ENCODE measurements at regions not wholly inside any gene's neighbourhood (a gene's known extent, or its start where the extent isn't known, plus 50 kb on each side); places are given as distances from the start of the nearest gene placed in this dataset.

DNA sequence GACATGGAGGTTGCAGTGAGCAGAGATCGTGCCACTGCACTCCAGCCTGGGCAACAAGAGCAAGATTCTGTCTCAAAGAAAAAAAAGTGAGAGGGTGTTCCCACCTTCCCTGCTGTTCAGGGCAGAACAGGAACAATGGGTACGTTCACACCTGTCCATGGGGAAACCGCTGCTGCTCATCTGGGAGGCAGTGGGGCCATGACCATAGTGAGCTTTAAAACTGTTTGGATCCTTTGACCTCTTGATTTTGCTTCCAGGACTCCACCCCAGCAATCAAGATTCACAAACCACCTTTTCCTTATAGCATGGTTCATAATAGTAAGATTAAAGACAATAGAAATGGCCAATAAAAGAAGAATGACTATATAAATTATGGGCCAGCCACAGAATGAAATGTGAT is 209.2 kb downstream of the ARL4C start:
- no peak overlapping the region for H3K9ac ChIP-seq (ENCODE audit: low read length)
- H3K27ac ChIP-seq (ENCODE audit: low read depth, low read length, poor library complexity, severe bottlenecking), result no peak overlapping the region
- H3K36me3 ChIP-seq (ENCODE audit: insufficient read depth, low read length), result no peaks in the 10 kb centered on the region
- no peaks in the 10 kb centered on the region for H3K79me2 ChIP-seq (ENCODE audit: insufficient read depth, low read length)
- H3K4me2 ChIP-seq (ENCODE audit: low read length), result no peak overlapping the region
- peaks cover 36% of the 10 kb centered on the region for H3K4me1 ChIP-seq (ENCODE audit: insufficient read depth, low read length, severe bottlenecking)
- H3K9me2 ChIP-seq (ENCODE audit: low read depth, low read length), result no peaks in the 10 kb centered on the region
- H3F3A ChIP-seq (ENCODE audit: insufficient read depth, low read length), result no peaks in the 10 kb centered on the region
- H2AFZ ChIP-seq (ENCODE audit: low read length), result no peak overlapping the region
- no peaks in the 10 kb centered on the region for H3K9me3 ChIP-seq (ENCODE audit: low read length)
- no peaks in the 10 kb centered on the region for H4K20me1 ChIP-seq (ENCODE audit: insufficient read depth, low read length)
- no peaks in the 10 kb centered on the region for H3K27me3 ChIP-seq (ENCODE audit: insufficient read depth, low read length)
- no peak overlapping the region for H3K4me3 ChIP-seq (ENCODE audit: low read depth, low read length, poor library complexity, severe bottlenecking)
- TF ChIP-seq EZH2 (IDR thresholded peaks at IDR 0.05; ENCODE audit: borderline replicate concordance, low read length), result no peak
- TF ChIP-seq, protein P1, sequence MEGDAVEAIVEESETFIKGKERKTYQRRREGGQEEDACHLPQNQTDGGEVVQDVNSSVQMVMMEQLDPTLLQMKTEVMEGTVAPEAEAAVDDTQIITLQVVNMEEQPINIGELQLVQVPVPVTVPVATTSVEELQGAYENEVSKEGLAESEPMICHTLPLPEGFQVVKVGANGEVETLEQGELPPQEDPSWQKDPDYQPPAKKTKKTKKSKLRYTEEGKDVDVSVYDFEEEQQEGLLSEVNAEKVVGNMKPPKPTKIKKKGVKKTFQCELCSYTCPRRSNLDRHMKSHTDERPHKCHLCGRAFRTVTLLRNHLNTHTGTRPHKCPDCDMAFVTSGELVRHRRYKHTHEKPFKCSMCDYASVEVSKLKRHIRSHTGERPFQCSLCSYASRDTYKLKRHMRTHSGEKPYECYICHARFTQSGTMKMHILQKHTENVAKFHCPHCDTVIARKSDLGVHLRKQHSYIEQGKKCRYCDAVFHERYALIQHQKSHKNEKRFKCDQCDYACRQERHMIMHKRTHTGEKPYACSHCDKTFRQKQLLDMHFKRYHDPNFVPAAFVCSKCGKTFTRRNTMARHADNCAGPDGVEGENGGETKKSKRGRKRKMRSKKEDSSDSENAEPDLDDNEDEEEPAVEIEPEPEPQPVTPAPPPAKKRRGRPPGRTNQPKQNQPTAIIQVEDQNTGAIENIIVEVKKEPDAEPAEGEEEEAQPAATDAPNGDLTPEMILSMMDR (IDR thresholded peaks at IDR 0.05; ENCODE audit: low read length), result no peak

DNA sequence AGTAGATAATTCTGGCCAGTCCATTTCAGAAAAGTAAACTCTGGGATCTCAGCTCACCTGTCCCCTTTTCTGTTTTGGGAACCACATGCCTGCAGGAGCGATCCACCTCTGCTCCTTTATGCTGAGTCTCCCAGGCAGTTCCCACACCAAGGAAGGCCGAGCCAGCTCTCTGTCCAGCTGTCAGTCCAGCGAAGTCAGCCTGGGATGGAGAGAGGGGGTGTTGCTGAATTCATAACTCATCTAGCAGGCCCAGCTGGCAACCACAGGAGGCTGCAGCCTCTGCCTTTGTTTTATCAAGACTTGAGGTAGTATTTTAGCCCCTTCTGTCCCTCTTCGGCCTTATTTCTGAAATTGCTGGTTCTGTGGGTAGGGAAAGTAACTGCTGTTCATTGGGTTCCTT is 209.9 kb downstream of the ARL4C start:
- Histone ChIP-seq H3K4me3 (ENCODE audit: low read depth, low read length, poor library complexity, severe bottlenecking) (no peak overlapping the region), H3K27ac (ENCODE audit: low read depth, low read length, poor library complexity, severe bottlenecking) (no peak overlapping the region), H2AFZ (ENCODE audit: low read length) (no peak overlapping the region), H3K9ac (ENCODE audit: low read length) (no peak overlapping the region), H3K9me2 (ENCODE audit: low read depth, low read length) (no peaks in the 10 kb centered on the region), H3K79me2 (ENCODE audit: insufficient read depth, low read length) (no peaks in the 10 kb centered on the region), H3K27me3 (ENCODE audit: insufficient read depth, low read length) (no peaks in the 10 kb centered on the region), H3K36me3 (ENCODE audit: insufficient read depth, low read length) (no peaks in the 10 kb centered on the region), H3F3A (ENCODE audit: insufficient read depth, low read length) (no peaks in the 10 kb centered on the region), H3K4me2 (ENCODE audit: low read length) (no peak overlapping the region), H4K20me1 (ENCODE audit: insufficient read depth, low read length) (no peaks in the 10 kb centered on the region), H3K4me1 (ENCODE audit: insufficient read depth, low read length, severe bottlenecking) (peaks cover 29% of the 10 kb centered on the region), H3K9me3 (ENCODE audit: low read length) (no peaks in the 10 kb centered on the region)
- TF ChIP-seq, protein P1 (IDR thresholded peaks at IDR 0.05; ENCODE audit: low read length), result no peak
- no peak for TF ChIP-seq EZH2 (IDR thresholded peaks at IDR 0.05; ENCODE audit: borderline replicate concordance, low read length)

DNA sequence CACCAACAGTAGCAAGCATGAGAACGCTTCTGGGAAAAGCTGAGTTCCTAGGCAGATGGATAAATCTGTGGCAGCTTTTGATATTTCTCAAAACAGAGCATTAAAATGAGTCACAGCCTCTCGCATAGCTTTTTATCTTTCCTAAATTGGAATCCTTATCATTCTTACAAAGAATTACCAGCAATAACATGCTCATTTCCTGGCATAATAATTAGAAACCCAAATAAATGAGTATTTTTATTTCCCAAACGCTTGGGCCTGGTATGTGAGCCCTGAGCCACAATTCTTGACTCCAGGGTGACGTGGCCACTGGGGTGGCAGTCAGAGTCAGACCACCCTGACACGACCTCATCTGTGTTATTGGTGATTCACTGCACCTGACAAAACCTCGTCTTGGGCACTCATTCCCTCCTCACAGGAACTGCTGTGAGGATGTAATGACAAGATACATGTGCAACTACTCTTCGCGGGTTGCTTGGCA is 210.7 kb downstream of the ARL4C start:
- Histone ChIP-seq H2AFZ (ENCODE audit: low read length) (no peak overlapping the region), H3K27ac (ENCODE audit: low read depth, low read length, poor library complexity, severe bottlenecking) (no peak overlapping the region), H3K9me3 (ENCODE audit: low read length) (no peaks in the 10 kb centered on the region), H4K20me1 (ENCODE audit: insufficient read depth, low read length) (no peaks in the 10 kb centered on the region), H3K27me3 (ENCODE audit: insufficient read depth, low read length) (no peaks in the 10 kb centered on the region), H3K4me2 (ENCODE audit: low read length) (no peak overlapping the region), H3F3A (ENCODE audit: insufficient read depth, low read length) (no peaks in the 10 kb centered on the region), H3K4me1 (ENCODE audit: insufficient read depth, low read length, severe bottlenecking) (peaks cover 21% of the 10 kb centered on the region), H3K9ac (ENCODE audit: low read length) (no peak overlapping the region), H3K79me2 (ENCODE audit: insufficient read depth, low read length) (no peaks in the 10 kb centered on the region), H3K9me2 (ENCODE audit: low read depth, low read length) (no peaks in the 10 kb centered on the region), H3K4me3 (ENCODE audit: low read depth, low read length, poor library complexity, severe bottlenecking) (no peak overlapping the region), H3K36me3 (ENCODE audit: insufficient read depth, low read length) (no peaks in the 10 kb centered on the region)
- TF ChIP-seq, protein P1 (IDR thresholded peaks at IDR 0.05; ENCODE audit: low read length), result no peak
- TF ChIP-seq EZH2 (IDR thresholded peaks at IDR 0.05; ENCODE audit: borderline replicate concordance, low read length), result no peak
